GM19328 (cell line): ENCODE measurements at regions not wholly inside any gene's neighbourhood (a gene's known extent, or its start where the extent isn't known, plus 50 kb on each side); places are given as distances from the start of the nearest gene placed in this dataset.

Source experiments
- ATAC-seq: cut with Tn5 transposase; IDR thresholded peaks from one replicate; pipeline ENCODE4 v1.9.1; 2021; ENCODE audit warnings: mild to moderate bottlenecking, moderate library complexity; ENCODE audit not compliant: unreplicated experiment

DNA sequence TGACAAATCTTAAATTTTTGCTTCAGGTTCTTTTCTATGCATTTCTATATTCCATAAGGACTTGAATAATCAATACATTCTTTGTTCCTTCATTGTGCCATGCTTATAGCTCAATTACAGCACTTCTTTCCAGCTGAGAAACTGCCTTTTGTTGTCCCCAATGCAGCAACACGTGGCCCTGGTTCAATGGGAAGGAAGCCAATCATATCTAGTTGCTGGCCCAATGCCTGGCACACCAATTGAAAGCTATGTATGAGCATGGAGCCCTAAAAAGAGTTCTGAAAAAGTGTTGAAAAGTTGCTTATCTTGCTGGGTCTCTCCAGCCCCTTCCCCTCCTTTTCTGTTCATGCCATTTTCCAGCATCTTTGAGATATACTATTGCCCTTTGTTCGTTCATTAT lies 448.0 kb upstream of the FAT3 start:
- no peak for ATAC-seq

DNA sequence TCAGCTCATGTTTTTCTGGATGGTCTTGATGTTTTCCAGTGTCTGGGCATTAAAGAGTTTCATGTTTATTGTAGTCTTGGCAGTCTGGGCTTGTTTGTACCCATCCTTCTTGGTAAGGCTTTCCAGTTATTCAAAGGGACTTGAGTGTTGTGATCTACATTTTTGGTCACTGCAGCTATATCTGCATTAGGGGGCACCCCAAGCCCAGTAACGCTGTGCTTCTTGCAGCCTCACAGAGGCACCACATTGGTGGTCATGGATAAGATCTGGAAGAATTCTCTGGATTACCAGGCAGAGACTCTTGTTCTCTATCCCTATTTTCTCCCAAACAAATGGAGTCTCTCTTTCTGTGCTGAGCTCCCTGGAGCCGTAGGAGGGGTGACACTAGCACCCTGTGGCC lies 451.5 kb upstream of the FAT3 start:
- ATAC-seq: no peak

DNA sequence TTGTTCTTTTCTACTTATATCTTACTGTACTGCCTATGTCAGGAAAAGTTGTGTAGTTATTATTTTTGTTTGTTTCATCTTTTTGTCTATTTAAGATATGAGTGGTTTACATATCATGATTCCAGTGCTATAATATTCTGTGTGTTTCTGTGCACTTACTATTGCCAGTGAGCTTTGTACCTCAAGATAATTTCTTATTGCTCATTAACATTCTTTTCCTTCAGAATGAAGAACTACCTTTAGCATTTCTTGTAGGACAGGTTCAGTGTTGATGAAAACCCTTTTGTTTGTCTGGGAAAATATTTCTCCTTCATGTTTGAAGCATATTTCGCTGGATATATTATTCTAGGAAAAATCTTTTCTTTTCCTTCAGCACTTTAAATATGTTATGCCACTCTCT lies 452.7 kb upstream of the FAT3 start:
- ATAC-seq: no peak

DNA sequence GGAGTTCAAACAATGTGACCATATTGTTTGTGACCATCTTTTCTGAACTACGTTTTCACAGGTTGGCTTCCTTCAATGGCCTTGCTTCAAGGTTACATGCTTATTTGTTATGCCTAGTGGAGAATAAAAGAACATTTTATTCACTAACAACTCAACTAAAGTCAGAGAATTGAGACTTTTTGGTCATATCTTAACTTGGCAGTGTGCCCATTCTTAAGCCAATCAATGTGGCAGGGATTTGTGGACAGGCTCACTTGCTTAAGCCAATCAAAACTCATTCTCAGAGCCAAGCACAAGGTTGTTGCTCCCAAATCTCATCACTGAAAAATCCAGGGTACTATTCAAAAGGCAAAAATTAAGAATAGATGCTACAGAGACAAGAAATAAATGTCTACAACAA lies 455.8 kb upstream of the FAT3 start:
- no peak for ATAC-seq

DNA sequence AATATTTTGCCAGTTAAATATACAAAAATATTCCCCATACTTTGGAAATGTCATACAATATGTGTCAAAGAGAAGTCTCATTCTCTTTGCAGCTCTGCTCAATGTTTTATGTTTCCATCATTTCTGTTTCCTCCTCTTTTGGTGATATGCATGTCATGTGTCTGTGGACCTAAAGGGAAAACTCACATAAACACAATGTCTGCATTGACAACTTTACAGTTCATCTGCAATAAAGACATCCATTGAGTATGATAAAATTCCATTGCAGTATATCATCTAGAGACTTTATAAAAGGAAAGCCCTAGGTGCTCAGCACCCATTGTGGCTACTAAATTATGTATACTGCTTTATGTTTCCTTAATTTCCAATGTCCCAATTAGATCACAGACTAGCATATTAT lies 461.3 kb upstream of the FAT3 start:
- ATAC-seq: no peak

DNA sequence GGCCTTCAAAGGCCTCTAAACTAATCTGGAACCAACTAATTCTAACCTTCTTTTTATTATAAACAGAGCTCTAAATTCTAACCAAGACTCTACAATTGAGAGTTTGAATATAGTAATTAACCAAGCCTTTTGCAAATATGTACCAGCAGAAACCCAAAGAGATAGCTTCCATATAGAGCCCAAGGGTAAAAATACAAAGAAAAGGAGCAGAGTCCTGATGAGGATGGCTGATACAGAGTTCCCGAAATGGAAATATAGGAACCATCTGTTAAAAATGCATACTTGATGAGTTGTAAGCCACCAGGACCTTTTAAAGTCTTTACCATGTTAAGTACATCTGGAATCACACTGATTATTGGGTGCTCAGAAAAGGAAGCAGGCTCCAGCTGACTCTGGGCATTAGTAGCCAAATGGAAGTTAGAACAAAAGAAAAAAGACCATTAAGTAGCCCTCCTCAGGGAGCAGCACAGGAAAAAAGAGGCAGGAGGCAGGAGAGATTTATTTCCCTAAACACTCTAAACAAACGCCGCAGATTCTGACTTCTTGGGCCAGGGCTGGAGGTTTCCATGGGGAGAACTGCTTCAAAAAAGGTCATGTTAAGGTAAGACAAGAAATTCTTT lies 463.1 kb upstream of the FAT3 start:
- no peak for ATAC-seq

DNA sequence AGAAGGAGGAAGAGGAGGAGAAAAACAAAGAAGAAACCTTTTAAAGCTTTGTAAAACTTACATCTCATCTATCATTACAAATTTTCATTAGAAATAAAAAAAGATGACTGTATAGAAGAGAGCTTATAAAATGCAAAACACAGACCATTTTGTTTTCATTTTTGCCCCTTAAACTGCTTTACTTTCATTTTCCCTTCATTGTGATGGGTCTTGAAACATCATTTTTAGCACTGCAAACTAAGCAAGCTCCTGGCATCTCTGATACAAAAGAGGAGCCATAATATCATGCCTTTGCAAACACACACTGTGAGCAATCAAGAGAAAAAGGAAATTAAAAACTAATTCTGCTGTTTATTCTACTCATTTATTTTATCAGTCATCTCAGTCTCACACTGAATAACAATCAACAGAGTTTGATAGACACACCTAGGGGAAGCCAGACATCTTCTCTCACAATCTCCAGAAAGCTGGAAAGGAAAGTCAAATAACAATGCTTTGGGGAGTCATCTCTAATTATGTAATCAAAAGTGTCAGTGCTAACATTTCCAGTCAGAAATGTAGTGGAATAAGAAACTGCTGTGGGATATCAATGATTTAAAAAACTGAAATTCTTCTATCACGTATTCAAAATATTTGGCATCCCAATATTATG lies 467.7 kb upstream of the FAT3 start:
- ATAC-seq: no peak

DNA sequence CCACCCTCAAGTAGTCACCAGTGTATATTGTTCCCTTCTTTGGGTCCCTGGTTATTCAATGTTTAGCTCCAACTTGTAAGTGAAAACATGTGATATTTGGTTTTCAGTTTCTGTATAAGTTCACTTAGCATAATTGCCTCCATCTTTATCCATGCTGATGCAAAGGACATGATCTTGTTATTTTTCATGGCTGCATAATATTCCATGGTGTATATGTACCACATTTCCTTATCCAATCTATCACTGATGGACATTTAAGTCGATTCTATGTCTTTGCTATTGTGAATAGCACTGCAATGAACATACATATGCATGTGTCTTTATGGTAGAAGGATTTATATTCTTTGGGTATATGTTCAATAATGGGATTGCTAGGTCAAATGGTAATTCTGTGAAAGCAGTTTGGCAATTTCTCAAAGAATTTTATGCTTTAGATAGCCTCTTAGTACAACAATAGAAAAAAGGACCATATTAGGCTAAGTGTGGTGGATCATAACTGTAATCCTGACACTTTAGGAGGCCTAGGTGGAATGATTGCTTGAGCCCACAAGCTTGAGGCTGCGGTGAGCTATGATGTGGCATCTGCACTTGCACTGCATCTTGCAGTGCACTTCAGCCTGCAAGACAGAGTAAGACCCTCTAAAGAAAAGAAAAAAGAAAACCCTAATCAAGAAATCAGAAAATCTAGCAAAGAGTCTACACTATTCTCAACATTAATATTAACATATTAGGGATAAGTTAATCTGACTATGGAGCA lies 468.5 kb upstream of the FAT3 start:
- no peak for ATAC-seq

DNA sequence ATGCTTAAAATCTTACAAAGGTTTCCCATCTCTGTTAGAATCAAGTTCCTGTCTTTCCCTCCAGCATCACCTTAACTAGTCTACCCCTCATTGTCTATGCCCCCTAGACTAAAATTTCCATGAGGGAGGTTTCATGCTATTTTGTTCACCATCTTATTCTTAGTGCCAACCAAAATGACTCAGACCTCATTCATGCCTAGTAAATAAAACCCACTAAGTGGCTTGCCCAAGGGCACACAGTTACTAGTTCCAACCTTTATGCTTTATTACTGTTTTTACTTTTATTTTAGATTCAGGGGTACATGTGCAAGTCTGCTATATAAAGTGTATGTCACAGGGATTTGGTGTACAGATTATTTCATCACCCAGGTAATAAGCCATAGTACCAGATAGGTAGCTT lies 469.1 kb upstream of the FAT3 start:
- no peak for ATAC-seq

DNA sequence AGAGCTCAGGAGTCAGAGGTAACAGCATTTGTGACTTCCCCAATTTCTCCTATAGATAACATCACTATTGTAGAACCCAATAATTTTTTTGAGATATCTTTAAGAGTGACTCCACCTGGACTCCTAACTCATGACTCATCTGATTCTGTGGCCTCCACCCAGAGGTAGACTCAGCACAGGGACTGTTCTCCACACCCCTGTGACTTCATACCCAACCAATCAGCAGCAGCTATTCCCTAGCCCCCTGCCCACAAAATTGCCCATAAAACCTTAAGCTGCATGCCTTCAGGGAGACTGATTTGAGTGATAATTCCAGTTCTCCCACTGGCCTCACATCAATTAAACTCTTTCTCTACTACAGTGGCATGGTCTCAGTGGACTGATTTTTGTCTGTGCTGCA lies 475.4 kb upstream of the FAT3 start:
- ATAC-seq: no peak

DNA sequence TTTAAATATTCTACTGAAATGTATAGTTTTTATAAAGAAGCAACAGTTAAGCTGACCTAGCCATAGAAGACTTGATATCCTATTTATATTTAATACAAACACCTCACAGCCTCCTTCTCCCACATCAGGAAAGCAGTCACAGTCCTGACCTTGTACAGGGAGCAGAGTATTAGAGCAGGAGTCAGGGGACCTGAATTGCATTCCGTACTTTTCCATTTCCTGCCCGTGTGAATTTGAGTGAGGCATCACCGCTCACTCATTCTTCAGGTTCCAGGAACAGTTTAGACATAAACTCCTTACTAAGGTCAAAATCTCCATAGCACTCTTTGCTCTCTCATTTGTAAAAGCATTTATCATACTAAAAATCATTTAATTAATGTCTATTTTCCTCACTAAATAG lies 482.5 kb upstream of the FAT3 start:
- ATAC-seq: no peak

DNA sequence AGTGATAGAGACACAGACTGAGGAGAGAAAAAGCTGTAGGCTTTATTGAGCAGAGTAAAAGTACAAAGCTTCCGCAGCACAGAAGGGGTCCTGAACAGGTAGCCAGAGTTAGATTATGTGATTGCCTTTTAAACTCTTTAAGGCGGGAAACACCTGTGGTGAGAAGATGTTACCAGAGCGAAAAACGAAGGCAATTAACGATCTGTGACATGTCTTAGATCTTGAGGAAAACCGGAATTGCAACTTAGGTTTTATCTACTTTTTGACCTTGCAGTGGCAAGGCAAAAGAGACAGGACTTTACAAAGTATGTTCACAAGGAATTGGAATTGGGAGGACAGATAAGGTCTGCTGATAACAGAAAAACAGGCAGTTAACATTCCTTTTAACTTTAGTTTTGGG lies 493.6 kb upstream of the FAT3 start:
- no peak for ATAC-seq

DNA sequence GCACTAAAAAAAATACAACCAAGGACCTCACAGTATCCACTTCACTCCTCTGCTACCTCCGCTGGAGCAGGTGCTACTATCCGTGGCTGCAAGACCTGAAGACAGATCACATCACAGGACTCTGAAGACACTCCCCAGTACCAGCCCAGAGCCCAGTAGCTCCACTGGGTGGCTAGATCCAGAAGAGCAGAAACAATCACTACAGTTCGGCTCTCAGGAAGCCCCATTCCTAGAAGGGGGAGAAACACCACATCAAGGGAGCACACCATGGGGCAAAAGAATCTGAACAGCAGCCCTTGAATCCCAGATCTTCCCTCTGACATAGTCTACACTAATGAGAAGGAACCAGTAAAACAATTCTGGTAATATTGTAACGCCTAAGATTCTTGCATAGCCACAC lies 494.0 kb upstream of the FAT3 start:
- ATAC-seq: no peak

DNA sequence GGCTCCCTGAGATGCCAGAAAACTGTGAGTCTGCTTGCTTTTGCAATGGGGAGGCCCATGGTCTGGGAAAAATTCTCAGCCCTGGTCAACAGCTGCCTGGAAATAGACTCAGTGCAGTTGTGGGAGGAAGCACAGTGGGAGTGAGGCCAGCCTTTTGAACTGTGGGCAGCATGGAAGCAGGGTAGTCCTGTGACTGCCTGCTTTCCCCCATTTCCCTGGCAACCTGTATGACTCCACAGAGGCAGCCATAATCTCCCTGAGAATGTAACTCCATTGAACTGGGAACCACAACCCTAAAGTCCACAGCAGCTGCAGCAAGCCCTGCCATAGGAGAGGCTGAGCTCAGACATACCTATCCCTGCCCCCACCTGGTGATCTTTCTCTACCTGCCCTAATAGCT lies 494.6 kb upstream of the FAT3 start:
- ATAC-seq: no peak

DNA sequence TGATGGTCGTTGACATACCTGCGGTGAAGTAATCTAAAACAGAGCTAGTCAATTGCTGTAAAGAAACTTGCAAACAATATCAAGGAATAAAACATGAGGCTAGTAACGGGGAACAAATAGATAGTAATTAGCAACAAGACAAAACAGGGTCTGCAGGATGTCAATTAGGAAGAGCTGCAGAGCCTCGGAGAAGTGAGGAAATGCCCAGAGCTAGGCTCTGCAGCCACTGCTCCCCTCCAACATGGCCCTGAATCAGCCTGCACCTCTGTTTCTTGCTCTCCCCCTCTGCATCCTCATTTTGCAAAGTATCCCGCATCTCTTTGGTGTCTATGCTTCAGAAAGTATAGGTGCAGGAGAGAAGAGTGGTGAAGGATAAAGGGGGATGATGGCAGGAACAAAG lies 507.4 kb upstream of the FAT3 start:
- no peak for ATAC-seq

DNA sequence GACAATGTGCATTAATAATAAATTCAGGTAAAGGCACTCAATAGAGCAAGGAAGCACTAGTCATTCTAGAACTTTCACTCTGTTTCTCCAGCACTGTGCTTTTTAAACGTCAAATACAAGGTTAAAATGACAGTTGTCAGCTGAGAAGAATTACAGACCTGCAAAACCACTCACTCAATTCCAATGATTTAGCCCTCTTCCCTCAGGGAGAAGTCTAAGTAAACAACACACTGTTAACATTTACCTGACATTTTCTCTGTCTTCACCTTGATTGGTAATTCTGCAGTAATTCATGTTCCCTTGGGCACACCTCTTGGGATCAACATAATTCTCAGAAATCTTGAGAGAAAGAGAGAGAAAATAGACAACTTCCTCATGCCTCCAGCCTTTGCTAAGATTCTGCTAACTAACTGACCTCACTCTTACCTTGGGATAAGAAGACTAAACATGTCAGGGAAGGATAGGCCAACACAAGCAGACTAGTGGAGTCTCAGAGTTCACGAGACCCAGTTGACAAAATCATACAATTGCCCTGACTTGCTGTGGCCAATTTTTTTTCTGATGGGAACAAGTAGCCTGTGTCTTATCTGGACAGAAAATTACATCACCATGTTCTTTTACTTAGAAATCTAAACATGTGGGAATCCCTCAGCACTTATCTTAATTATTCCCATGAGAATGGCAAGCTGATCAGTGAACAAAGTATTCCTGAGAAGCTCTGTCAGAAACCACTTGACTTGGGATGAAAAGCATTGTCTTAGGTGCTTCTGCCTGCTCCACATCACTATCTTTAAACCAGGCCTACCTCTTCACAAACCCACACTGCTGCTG lies 516.8 kb upstream of the FAT3 start:
- ATAC-seq: no peak

DNA sequence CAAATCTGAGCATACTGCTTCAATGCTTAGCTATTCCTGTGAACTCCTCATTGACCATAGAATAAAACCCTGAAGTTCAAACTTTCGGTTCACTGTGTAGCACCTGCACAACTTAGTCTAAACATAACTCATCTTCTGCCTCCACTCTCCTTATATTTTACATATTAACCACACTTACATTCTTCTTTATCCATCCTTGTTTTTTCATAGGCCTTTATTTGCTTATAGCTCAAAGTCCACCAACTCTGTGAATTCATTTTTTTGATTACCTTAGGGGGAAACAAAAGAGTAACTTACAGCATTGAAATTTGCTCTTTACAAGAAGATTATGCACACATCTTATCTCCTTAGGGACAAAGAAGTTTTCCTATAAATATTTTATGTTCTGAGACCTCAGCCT lies 521.6 kb upstream of the FAT3 start:
- ATAC-seq: no peak

DNA sequence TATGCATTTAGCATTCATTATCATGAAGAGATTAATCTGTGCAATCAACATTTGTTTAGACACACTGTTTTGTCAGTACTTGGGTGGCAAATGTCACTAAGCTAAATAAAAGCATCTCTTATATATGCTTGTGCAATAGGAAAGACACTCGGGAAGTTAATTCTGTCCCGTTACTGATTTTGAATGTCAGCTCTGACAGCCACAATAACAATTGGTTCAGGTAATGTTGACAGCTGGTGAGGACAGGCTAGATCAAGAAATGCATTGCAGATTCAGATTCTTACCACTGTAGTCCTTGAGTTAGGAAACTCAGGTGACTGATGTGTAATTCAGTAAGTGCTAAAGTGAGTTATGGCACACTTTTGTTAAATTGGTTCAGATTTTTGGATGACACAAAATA lies 523.8 kb upstream of the FAT3 start:
- ATAC-seq: no peak

DNA sequence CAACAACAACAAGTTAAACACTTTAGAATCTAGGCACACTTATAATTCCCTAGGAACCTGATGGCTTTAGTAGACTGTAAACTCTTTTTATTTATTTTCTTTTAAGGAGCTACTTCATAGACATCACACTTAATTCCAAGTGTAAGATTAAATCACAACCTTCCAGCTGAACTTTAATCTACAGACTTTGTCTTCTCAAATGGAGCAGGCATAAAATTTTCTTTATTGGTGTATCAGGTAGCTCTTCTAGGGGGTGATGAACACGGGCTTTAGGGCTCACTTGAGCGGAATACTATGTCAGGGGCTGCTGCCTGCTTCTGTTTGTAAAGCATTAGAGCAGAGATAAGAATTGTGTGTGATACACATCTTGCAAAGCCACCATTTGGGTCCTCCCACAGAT lies 525.8 kb upstream of the FAT3 start:
- ATAC-seq: no peak

DNA sequence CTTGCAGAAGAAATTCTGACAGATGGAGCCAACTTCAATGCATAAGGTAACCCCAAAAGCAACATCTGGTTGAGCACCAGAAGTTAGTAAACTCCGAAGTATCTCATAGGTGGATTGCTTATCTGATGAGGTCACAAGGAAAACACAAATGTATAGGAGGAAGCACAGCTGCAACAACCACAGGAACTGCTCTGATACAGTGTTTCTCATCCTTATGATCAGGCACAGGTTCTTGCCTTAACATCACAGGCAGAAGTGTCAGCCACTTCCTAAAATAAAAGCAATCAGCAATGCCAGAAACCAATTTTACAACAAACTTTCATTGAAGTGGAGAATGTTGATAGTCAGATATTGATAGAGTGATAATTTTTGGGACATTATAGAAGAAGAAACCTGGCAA lies 530.3 kb upstream of the FAT3 start:
- ATAC-seq: no peak

DNA sequence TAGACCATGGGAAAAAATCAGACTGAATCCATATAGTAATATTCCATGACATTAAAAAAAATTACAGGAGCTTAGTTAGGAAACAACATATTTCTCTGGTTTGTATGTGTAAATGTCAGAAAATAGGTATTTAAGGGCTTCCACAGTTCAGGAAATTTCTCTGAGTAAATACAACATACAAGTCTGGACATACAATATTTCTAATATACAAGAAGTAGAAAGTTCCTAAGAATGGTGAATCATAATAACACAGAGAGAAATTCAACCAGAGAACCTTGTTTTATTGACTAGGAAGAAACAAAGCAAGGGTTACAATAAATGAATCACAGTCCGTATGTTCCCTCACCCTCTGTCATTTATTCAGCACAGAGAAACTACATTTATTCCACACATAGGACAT lies 532.7 kb upstream of the FAT3 start:
- no peak for ATAC-seq

DNA sequence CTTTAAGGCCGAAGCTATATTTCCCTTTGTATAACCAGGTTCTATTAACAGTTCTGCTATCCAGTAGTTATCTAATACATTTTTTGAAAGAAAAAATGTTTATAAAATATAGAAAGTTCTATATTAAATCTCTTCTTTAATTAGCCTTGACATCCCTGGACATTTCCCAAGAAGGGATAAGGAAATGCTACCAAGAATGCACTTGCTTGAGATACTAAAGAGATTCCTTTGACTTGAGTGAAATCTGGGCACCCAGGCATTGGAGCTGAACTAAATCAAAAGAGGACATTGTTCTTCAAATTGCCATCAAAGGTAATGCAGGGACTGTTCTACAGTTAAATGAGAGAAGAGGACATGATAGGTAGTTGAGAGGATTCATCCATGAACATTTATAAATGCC lies 535.9 kb upstream of the FAT3 start:
- no peak for ATAC-seq
